ENCODE measurements at regions not wholly inside any gene's neighbourhood (a gene's known extent, or its start where the extent isn't known, plus 50 kb on each side); places are given as distances from the start of the nearest gene placed in this dataset.

GRCh38 chr3:168926426-168926825 is 737.1 kb downstream of the MECOM start:
- TF ChIP-seq EZH2 (IDR thresholded peaks at IDR 0.05; ENCODE audit: low read depth) = no peak
- no peak for TF ChIP-seq CTCF (conservative IDR thresholded peaks at IDR 0.05)
- H3K4me1 ChIP-seq (replicated peaks; ENCODE audit: insufficient read depth) = no peaks in the 10 kb centered on the region
- H4K20me1 ChIP-seq (ENCODE audit: insufficient read depth) = no peaks in the 10 kb centered on the region
- H3F3A ChIP-seq (ENCODE audit: insufficient read depth, low read depth) = no peaks in the 10 kb centered on the region
- no peaks in the 10 kb centered on the region for H3K36me3 ChIP-seq (ENCODE audit: low read depth)
- H3K27ac ChIP-seq = no peak overlapping the region
- no peaks in the 10 kb centered on the region for H3K27me3 ChIP-seq (ENCODE audit: insufficient read depth, low read depth)
- no peak for DNase-seq
- intact Hi-C loops (cut with micrococcal nuclease; ENCODE audit: unreplicated experiment) = no loop called here
- H3K4me2 ChIP-seq = no peak overlapping the region
- H3K4me3 ChIP-seq = no peak overlapping the region
- no peak overlapping the region for H2AFZ ChIP-seq
- ChIA-PET POLR2A (ENCODE audit: unreplicated experiment) (no interaction called here), CTCF (no interaction called here)
- BruUV-seq (replicated peaks) = no TSS peak
- no peaks in the 10 kb centered on the region for H3K9me2 ChIP-seq (ENCODE audit: insufficient read depth)
- H3K79me2 ChIP-seq (ENCODE audit: low read depth) = no peaks in the 10 kb centered on the region
- H3K9me3 ChIP-seq (ENCODE audit: insufficient read depth, low read depth) = peaks cover 15% of the 10 kb centered on the region; the same call in 1 of the 2 replicates

- Histone ChIP-seq H3F3A (ENCODE audit: insufficient read depth, low read depth) (no peaks in the 10 kb centered on the region), H3K4me1 (replicated peaks; ENCODE audit: insufficient read depth) (no peaks in the 10 kb centered on the region), H3K9me2 (ENCODE audit: insufficient read depth) (no peaks in the 10 kb centered on the region), H3K27ac (no peak overlapping the region), H2AFZ (no peak overlapping the region), H3K4me3 (no peak overlapping the region), H3K27me3 (ENCODE audit: insufficient read depth, low read depth) (no peaks in the 10 kb centered on the region), H3K4me2 (no peak overlapping the region), H3K79me2 (ENCODE audit: low read depth) (no peaks in the 10 kb centered on the region), H4K20me1 (ENCODE audit: insufficient read depth) (no peaks in the 10 kb centered on the region), H3K9me3 (ENCODE audit: insufficient read depth, low read depth) (peaks cover 15% of the 10 kb centered on the region; the same call in 1 of the 2 replicates), H3K36me3 (ENCODE audit: low read depth) (no peaks in the 10 kb centered on the region)
- intact Hi-C loops (cut with micrococcal nuclease; ENCODE audit: unreplicated experiment) = no loop called here
- no peak for DNase-seq
- ChIA-PET CTCF (no interaction called here), POLR2A (ENCODE audit: unreplicated experiment) (no interaction called here)
- no TSS peak for BruUV-seq (replicated peaks)
- no peak for TF ChIP-seq EZH2 (IDR thresholded peaks at IDR 0.05; ENCODE audit: low read depth)
Observed at GRCh38 chr3:168925568-168925967, 737.9 kb downstream of the MECOM start.

- ChIA-PET CTCF (interaction anchor here (0.6 kb wide), 1 partner anchor 44 kb away, joined by 3 read pairs; no protein-coding TSS in a partner anchor), POLR2A (ENCODE audit: unreplicated experiment) (interaction anchor here (0.6 kb wide), 2 partner anchors 37 to 78 kb away, joined by 3 to 5 read pairs; no protein-coding TSS in a partner anchor)
- Histone ChIP-seq H3K27me3 (ENCODE audit: insufficient read depth, low read depth) (no peaks in the 10 kb centered on the region), H3K4me2 (no peak overlapping the region), H3F3A (ENCODE audit: insufficient read depth, low read depth) (no peaks in the 10 kb centered on the region), H3K79me2 (ENCODE audit: low read depth) (no peaks in the 10 kb centered on the region), H4K20me1 (ENCODE audit: insufficient read depth) (no peaks in the 10 kb centered on the region), H3K27ac (no peak overlapping the region), H3K9me3 (ENCODE audit: insufficient read depth, low read depth) (no peaks in the 10 kb centered on the region; the same call in 1 of the 2 replicates), H3K9me2 (ENCODE audit: insufficient read depth) (no peaks in the 10 kb centered on the region), H3K36me3 (ENCODE audit: low read depth) (no peaks in the 10 kb centered on the region), H3K4me3 (no peak overlapping the region), H2AFZ (0 out of 2 replicates have a peak overlapping the region, but pooled peaks have one; percentile 21), H3K4me1 (replicated peaks; ENCODE audit: insufficient read depth) (no peaks in the 10 kb centered on the region)
- TF ChIP-seq CTCF (conservative IDR thresholded peaks at IDR 0.05) = no peak
- no peak for TF ChIP-seq EZH2 (IDR thresholded peaks at IDR 0.05; ENCODE audit: low read depth)
- DNase-seq = no peak
- intact Hi-C loops (cut with micrococcal nuclease; ENCODE audit: unreplicated experiment) = no loop called here
- BruUV-seq (replicated peaks) = no TSS peak
Observed at GRCh38 chr3:168914662-168915061, 748.9 kb downstream of the MECOM start.

DNA sequence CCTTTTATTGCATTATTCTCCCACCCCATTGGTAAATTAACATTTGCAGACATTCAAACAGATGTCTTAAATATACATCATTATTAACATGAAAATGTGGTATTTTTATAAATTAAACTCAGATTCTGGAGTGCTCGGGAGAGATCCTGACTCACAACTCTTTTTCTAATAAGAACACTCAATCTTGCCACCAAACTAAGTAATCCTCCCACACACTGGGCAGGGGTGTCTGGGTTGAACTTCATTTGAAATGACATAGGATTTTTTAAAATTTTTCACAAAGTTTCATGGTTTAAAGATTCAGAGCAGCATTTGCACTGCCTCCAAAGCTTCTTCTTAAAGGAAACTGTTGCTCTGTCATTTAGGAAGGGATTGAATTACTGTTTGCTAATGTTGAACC is 754.3 kb downstream of the MECOM start:
- H4K20me1 ChIP-seq (ENCODE audit: insufficient read depth) = no peaks in the 10 kb centered on the region
- POLR2A ChIA-PET (ENCODE audit: unreplicated experiment) = no interaction called here
- H3K27ac ChIP-seq = no peak overlapping the region
- no peaks in the 10 kb centered on the region for H3F3A ChIP-seq (ENCODE audit: insufficient read depth, low read depth)
- H3K4me2 ChIP-seq = no peak overlapping the region
- TF ChIP-seq CTCF (conservative IDR thresholded peaks at IDR 0.05) (no peak), EZH2 (IDR thresholded peaks at IDR 0.05; ENCODE audit: low read depth) (no peak)
- no peaks in the 10 kb centered on the region for H3K27me3 ChIP-seq (ENCODE audit: insufficient read depth, low read depth)
- no TSS peak for BruUV-seq (replicated peaks)
- no peaks in the 10 kb centered on the region for H3K79me2 ChIP-seq (ENCODE audit: low read depth)
- H3K4me3 ChIP-seq = no peak overlapping the region
- H3K9me2 ChIP-seq (ENCODE audit: insufficient read depth) = no peaks in the 10 kb centered on the region
- CTCF ChIA-PET = no interaction called here
- no peaks in the 10 kb centered on the region for H3K4me1 ChIP-seq (replicated peaks; ENCODE audit: insufficient read depth)
- DNase-seq = no peak
- H3K36me3 ChIP-seq (ENCODE audit: low read depth) = no peaks in the 10 kb centered on the region
- intact Hi-C loops (cut with micrococcal nuclease; ENCODE audit: unreplicated experiment) = no loop called here
- no peaks in the 10 kb centered on the region; the same call in 1 of the 2 replicates for H3K9me3 ChIP-seq (ENCODE audit: insufficient read depth, low read depth)
- H2AFZ ChIP-seq = no peak overlapping the region

Data from PC-9 (cell line).